Loucy (cell line): ENCODE measurements at regions not wholly inside any gene's neighbourhood (a gene's known extent, or its start where the extent isn't known, plus 50 kb on each side); places are given as distances from the start of the nearest gene placed in this dataset.

Source experiments
- EZH2phosphoT487 ChIP-seq: fragments of 200-600 bp; IDR thresholded peaks from 2 replicates; pipeline ENCODE4 v1.6.1; 2018; ENCODE audit warnings: antibody characterized with exemption, mild to moderate bottlenecking, moderate library complexity, borderline replicate concordance
- TF ChIP-seq, protein P1 (sequence below): fragments of 200-600 bp; sonication (generic); conservative IDR thresholded peaks from 2 replicates; pipeline ENCODE4 v1.5.1; 2014; ENCODE audit warnings: mild to moderate bottlenecking, antibody characterized with exemption, low read length

DNA sequence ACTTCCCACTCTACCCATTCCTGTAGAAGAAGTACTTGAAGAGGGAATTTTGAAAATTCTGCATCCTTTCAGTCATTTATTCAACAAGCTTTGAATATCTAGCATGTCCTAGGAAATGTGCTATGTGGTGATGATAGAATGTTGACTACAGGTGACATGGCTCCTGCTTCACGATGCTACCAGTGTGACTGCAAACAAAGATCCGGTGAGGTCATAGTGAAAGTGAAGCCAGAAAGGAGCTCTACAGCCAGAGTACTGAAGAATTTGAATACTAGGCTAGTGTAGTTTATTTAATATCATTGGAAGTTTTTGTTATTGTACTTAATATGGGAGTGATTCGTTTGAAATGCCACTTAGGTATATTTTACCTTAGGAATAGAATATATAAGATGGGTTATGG is 348.1 kb downstream of the TFEC start:
- TF ChIP-seq, protein P1, sequence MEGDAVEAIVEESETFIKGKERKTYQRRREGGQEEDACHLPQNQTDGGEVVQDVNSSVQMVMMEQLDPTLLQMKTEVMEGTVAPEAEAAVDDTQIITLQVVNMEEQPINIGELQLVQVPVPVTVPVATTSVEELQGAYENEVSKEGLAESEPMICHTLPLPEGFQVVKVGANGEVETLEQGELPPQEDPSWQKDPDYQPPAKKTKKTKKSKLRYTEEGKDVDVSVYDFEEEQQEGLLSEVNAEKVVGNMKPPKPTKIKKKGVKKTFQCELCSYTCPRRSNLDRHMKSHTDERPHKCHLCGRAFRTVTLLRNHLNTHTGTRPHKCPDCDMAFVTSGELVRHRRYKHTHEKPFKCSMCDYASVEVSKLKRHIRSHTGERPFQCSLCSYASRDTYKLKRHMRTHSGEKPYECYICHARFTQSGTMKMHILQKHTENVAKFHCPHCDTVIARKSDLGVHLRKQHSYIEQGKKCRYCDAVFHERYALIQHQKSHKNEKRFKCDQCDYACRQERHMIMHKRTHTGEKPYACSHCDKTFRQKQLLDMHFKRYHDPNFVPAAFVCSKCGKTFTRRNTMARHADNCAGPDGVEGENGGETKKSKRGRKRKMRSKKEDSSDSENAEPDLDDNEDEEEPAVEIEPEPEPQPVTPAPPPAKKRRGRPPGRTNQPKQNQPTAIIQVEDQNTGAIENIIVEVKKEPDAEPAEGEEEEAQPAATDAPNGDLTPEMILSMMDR = no peak
- TF ChIP-seq EZH2phosphoT487 = no peak
